ENCODE measurements at regions not wholly inside any gene's neighbourhood (a gene's known extent, or its start where the extent isn't known, plus 50 kb on each side); places are given as distances from the start of the nearest gene placed in this dataset.

DNA sequence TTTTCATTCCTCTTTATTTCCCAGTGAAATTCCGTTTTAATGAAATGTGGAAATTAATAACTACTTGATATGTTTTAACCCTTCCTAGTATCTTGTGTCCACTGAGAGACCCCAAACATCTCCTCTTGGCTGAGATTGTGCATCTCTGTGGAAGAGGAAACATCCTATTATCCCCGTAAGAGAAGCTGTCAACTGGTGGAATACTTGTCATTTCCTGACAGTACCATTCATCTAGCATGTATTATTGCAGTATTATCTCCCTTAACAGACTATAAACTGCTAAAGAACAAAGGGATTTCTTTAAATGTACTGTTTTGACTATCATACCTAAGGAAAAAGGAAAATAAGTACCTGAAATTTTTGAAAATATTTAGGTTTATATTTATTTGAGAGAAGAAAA is 277.3 kb upstream of the SLC7A11 start:
- no peak overlapping the region for H3K27ac ChIP-seq
- no peak for TF ChIP-seq CTCF (conservative IDR thresholded peaks at IDR 0.05)

DNA sequence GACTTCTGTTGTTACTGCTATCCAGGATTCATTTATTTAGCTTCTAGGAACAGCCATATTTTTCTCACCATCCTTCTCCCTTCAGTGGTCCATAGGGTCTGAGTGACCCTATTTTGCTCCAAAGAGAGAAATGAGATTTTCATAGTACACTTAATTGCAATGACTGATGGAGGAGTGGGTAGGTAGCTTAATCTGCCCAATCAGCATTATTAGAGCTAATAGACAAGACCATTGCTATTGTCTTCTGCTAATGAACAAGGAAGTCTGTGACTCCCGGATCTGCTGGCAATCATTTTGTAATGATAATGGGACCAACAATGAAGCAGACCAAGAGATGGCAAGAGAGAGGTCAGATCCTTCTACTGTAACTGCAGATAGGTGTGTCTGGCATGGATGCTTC is 271.4 kb upstream of the SLC7A11 start:
- TF ChIP-seq CTCF (conservative IDR thresholded peaks at IDR 0.05) = no peak
- no peak overlapping the region for H3K27ac ChIP-seq

- H3K27ac ChIP-seq = no peak overlapping the region
- no peak for TF ChIP-seq CTCF (conservative IDR thresholded peaks at IDR 0.05)
These were observed 270.6 kb upstream of the SLC7A11 start for GRCh38 chr4:138512756-138513155.

DNA sequence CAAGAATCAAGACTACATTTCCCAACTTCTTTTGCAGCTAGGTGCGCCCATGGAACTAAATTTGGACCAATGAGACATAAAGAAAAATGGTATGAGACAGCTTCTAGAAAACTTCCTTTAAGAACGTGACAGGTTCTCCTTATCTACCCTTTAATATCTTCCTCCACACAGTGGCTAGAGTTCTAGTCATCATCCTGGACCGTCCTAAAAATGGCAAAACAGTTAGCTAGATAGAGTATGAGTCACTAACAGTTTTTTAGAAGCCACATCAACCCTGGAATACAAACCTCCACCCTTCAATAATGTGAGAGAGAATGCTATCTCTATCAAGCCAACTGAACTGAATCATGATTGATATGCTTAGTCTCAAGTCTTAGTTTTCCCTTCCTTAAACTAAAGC is 267.9 kb upstream of the SLC7A11 start:
- TF ChIP-seq CTCF (conservative IDR thresholded peaks at IDR 0.05) = no peak
- no peak overlapping the region for H3K27ac ChIP-seq

DNA sequence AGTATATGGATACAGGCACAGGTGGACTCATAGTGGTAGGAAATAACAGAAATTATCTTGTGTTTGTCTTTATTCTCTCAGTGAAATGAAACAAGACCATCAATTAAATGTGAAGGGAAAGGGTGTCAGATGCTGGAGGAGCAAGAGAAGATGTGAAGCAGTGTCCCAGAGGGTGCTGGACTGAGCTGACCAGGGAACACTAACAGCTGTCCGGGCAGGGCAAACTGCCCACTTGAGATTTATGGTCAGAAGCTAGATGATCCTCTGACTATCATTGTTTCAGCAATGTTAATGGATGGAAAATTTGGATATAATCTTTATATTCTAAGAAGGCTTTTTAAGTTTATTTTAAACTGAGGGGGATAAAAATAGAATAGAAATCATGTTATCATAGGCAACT is 267.2 kb upstream of the SLC7A11 start:
- no peak overlapping the region for H3K27ac ChIP-seq
- TF ChIP-seq CTCF (conservative IDR thresholded peaks at IDR 0.05) = no peak

- no peak for TF ChIP-seq CTCF (conservative IDR thresholded peaks at IDR 0.05)
These were observed 265.4 kb upstream of the SLC7A11 start for GRCh38 chr4:138507522-138507921.

GRCh38 chr4:138501614-138502013 is 259.5 kb upstream of the SLC7A11 start:
- TF ChIP-seq CTCF (conservative IDR thresholded peaks at IDR 0.05) = no peak
- no peak overlapping the region for H3K27ac ChIP-seq

More at GRCh38 chr4:138507522-138507921, 265.4 kb upstream of the SLC7A11 start:
- H3K27ac ChIP-seq = no peak overlapping the region

- H3K27ac ChIP-seq = no peak overlapping the region
- no peak for TF ChIP-seq CTCF (conservative IDR thresholded peaks at IDR 0.05)
These were observed 258.7 kb upstream of the SLC7A11 start for GRCh38 chr4:138500869-138501268.

All from VCaP (cell line).